HG02840 (cell line): ENCODE measurements at regions not wholly inside any gene's neighbourhood (a gene's known extent, or its start where the extent isn't known, plus 50 kb on each side); places are given as distances from the start of the nearest gene placed in this dataset.

ENCODE experiments used
- ATAC-seq: cut with Tn5 transposase; IDR thresholded peaks from one replicate; pipeline ENCODE4 v1.9.1; 2021; ENCODE audit warnings: mild to moderate bottlenecking, moderate library complexity, moderate number of reproducible peaks; ENCODE audit not compliant: unreplicated experiment, low FRiP score

- no peak for ATAC-seq
Measured at GRCh38 chr1:56235909-56236510, 343.4 kb downstream of the PLPP3 start.

- ATAC-seq, result no peak
Measured at GRCh38 chr1:56229186-56229585, 350.2 kb downstream of the PLPP3 start.

- ATAC-seq, result no peak
Measured at GRCh38 chr1:56227886-56228285, 351.5 kb downstream of the PLPP3 start.

GRCh38 chr1:56227401-56227800 is 352.0 kb downstream of the PLPP3 start:
- no peak for ATAC-seq

- ATAC-seq, result no peak
Measured at GRCh38 chr1:56225964-56226815, 353.2 kb downstream of the PLPP3 start.

GRCh38 chr1:56223968-56224367 is 355.4 kb downstream of the PLPP3 start:
- no peak for ATAC-seq

GRCh38 chr1:56222914-56223540 is 356.3 kb downstream of the PLPP3 start:
- no peak for ATAC-seq

GRCh38 chr1:56220021-56220420 is 359.3 kb downstream of the PLPP3 start:
- ATAC-seq, result no peak

GRCh38 chr1:56218023-56218422 is 361.3 kb downstream of the PLPP3 start:
- no peak for ATAC-seq

- ATAC-seq, result no peak
Measured at GRCh38 chr1:56216218-56216617, 363.1 kb downstream of the PLPP3 start.

GRCh38 chr1:56215771-56216170 is 363.6 kb downstream of the PLPP3 start:
- ATAC-seq, result no peak

- no peak for ATAC-seq
Measured at GRCh38 chr1:56215086-56215485, 364.3 kb downstream of the PLPP3 start.

GRCh38 chr1:56213068-56213467 is 366.3 kb downstream of the PLPP3 start:
- ATAC-seq, result no peak

- no peak for ATAC-seq
Measured at GRCh38 chr1:56212143-56212542, 367.2 kb downstream of the PLPP3 start.

GRCh38 chr1:56206391-56206790 is 373.0 kb downstream of the PLPP3 start:
- no peak for ATAC-seq

GRCh38 chr1:56204206-56204605 is 375.2 kb downstream of the PLPP3 start:
- ATAC-seq, result no peak

GRCh38 chr1:56202796-56203492 is 376.4 kb downstream of the PLPP3 start:
- ATAC-seq, result no peak

GRCh38 chr1:56202186-56202585 is 377.2 kb downstream of the PLPP3 start:
- no peak for ATAC-seq

GRCh38 chr1:56200896-56201295 is 378.5 kb downstream of the PLPP3 start:
- ATAC-seq, result no peak

- no peak for ATAC-seq
Measured at GRCh38 chr1:56200442-56200841, 378.9 kb downstream of the PLPP3 start.

GRCh38 chr1:56199956-56200355 is 379.4 kb downstream of the PLPP3 start:
- no peak for ATAC-seq
